Hepatocyte (in vitro differentiated cells): ENCODE measurements at regions not wholly inside any gene's neighbourhood (a gene's known extent, or its start where the extent isn't known, plus 50 kb on each side); places are given as distances from the start of the nearest gene placed in this dataset.

Experiments
- EZH2 ChIP-seq: fragments of 200-600 bp; sonication (generic); IDR thresholded peaks from 2 replicates; pipeline ENCODE4 v1.6.1; 2016; ENCODE audit warnings: antibody characterized with exemption, mild to moderate bottlenecking, borderline replicate concordance
- EZH2phosphoT487 ChIP-seq: fragments of 200-600 bp; sonication (generic); IDR thresholded peaks from one replicate; pipeline ENCODE4 v1.6.1; 2018; ENCODE audit warnings: antibody characterized with exemption, mild to moderate bottlenecking, low read depth, moderate library complexity; ENCODE audit not compliant: unreplicated experiment, severe bottlenecking
- TF ChIP-seq, protein P1 (sequence below): fragments of 200-600 bp; sonication (generic); IDR thresholded peaks from 2 replicates; pipeline ENCODE4 v1.5.1; 2016; ENCODE audit warnings: antibody characterized with exemption, mild to moderate bottlenecking; ENCODE audit not compliant: poor library complexity

DNA sequence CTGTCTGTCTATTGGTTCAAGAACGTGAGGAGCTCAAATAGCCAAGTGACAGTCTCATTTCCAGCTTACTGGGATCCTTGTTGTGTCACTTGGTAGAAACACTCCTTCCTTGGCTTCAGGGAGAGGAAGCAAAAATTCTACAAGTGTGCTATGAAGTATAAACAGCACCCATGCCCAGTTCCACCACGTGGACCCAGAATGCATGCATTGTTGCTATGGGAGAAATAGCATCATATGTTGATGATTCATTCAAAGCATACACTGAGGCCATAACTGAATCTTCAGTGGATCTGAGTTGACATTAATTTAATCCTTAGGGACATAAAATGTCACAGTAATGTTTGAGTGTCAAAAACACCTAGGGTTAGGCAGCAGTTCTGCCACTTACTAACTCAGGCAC lies 199.0 kb upstream of the RXFP2 start:
- TF ChIP-seq, protein P1, sequence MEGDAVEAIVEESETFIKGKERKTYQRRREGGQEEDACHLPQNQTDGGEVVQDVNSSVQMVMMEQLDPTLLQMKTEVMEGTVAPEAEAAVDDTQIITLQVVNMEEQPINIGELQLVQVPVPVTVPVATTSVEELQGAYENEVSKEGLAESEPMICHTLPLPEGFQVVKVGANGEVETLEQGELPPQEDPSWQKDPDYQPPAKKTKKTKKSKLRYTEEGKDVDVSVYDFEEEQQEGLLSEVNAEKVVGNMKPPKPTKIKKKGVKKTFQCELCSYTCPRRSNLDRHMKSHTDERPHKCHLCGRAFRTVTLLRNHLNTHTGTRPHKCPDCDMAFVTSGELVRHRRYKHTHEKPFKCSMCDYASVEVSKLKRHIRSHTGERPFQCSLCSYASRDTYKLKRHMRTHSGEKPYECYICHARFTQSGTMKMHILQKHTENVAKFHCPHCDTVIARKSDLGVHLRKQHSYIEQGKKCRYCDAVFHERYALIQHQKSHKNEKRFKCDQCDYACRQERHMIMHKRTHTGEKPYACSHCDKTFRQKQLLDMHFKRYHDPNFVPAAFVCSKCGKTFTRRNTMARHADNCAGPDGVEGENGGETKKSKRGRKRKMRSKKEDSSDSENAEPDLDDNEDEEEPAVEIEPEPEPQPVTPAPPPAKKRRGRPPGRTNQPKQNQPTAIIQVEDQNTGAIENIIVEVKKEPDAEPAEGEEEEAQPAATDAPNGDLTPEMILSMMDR: no peak
- TF ChIP-seq EZH2phosphoT487 (no peak), EZH2 (no peak)
